ENCODE measurements at regions not wholly inside any gene's neighbourhood (a gene's known extent, or its start where the extent isn't known, plus 50 kb on each side); places are given as distances from the start of the nearest gene placed in this dataset.
"Not testable (repeated sequence)": the region's sequence is repeated elsewhere in the genome, so short reads cannot be mapped to it uniquely, and the experiment has no call there.

- in situ Hi-C loops (cut with HindIII; ENCODE audit: low pct_ligation_motif_present, low pct_unique_long_range_greater_than_20kb, low sequenced_read_pairs): no loop called here
- DNase-seq: no peak
Observed at GRCh38 chr1:20432341-20432740, 53.7 kb downstream of the CAMK2N1 start.

- DNase-seq: no peak
- in situ Hi-C loops (cut with HindIII; ENCODE audit: low pct_ligation_motif_present, low pct_unique_long_range_greater_than_20kb, low sequenced_read_pairs): no loop called here
Observed at GRCh38 chr1:20431176-20431460, 54.9 kb downstream of the CAMK2N1 start.

GRCh38 chr1:20430355-20431175 lies 55.4 kb downstream of the CAMK2N1 start:
- peak; percentile 43 for DNase-seq
- in situ Hi-C loops (cut with HindIII; ENCODE audit: low pct_ligation_motif_present, low pct_unique_long_range_greater_than_20kb, low sequenced_read_pairs): no loop called here

GRCh38 chr1:20429296-20429695 lies 56.7 kb downstream of the CAMK2N1 start:
- DNase-seq: no peak
- in situ Hi-C loops (cut with HindIII; ENCODE audit: low pct_ligation_motif_present, low pct_unique_long_range_greater_than_20kb, low sequenced_read_pairs): no loop called here

- DNase-seq: no peak
- in situ Hi-C loops (cut with HindIII; ENCODE audit: low pct_ligation_motif_present, low pct_unique_long_range_greater_than_20kb, low sequenced_read_pairs): no loop called here
Observed at GRCh38 chr1:20428841-20429240, 57.2 kb downstream of the CAMK2N1 start.

GRCh38 chr1:20426923-20427322 lies 59.1 kb downstream of the CAMK2N1 start:
- peak; percentile 72 for DNase-seq
- in situ Hi-C loops (cut with HindIII; ENCODE audit: low pct_ligation_motif_present, low pct_unique_long_range_greater_than_20kb, low sequenced_read_pairs): no loop called here

- in situ Hi-C loops (cut with HindIII; ENCODE audit: low pct_ligation_motif_present, low pct_unique_long_range_greater_than_20kb, low sequenced_read_pairs): no loop called here
- DNase-seq: no peak
Observed at GRCh38 chr1:20426371-20426770, 59.6 kb downstream of the CAMK2N1 start.

GRCh38 chr1:20425622-20426021 lies 60.4 kb downstream of the CAMK2N1 start:
- in situ Hi-C loops (cut with HindIII; ENCODE audit: low pct_ligation_motif_present, low pct_unique_long_range_greater_than_20kb, low sequenced_read_pairs): no loop called here

GRCh38 chr1:20423169-20423795 lies 62.7 kb downstream of the CAMK2N1 start:
- in situ Hi-C loops (cut with HindIII; ENCODE audit: low pct_ligation_motif_present, low pct_unique_long_range_greater_than_20kb, low sequenced_read_pairs): no loop called here

More at GRCh38 chr1:20425622-20426021, 60.4 kb downstream of the CAMK2N1 start:
- no peak for DNase-seq

GRCh38 chr1:20421441-20421840 lies 64.6 kb downstream of the CAMK2N1 start:
- in situ Hi-C loops (cut with HindIII; ENCODE audit: low pct_ligation_motif_present, low pct_unique_long_range_greater_than_20kb, low sequenced_read_pairs): no loop called here
- no peak for DNase-seq

More at GRCh38 chr1:20423169-20423795, 62.7 kb downstream of the CAMK2N1 start:
- DNase-seq: no peak

GRCh38 chr1:20417581-20417980 lies 68.4 kb downstream of the CAMK2N1 start:
- in situ Hi-C loops (cut with HindIII; ENCODE audit: low pct_ligation_motif_present, low pct_unique_long_range_greater_than_20kb, low sequenced_read_pairs): no loop called here
- DNase-seq: no peak

- no peak for DNase-seq
- in situ Hi-C loops (cut with HindIII; ENCODE audit: low pct_ligation_motif_present, low pct_unique_long_range_greater_than_20kb, low sequenced_read_pairs): no loop called here
Observed at GRCh38 chr1:20416706-20417105, 69.3 kb downstream of the CAMK2N1 start.

GRCh38 chr1:20413776-20414140 lies 72.3 kb downstream of the CAMK2N1 start:
- no peak for DNase-seq
- in situ Hi-C loops (cut with HindIII; ENCODE audit: low pct_ligation_motif_present, low pct_unique_long_range_greater_than_20kb, low sequenced_read_pairs): no loop called here

GRCh38 chr1:20413136-20413775 lies 72.8 kb downstream of the CAMK2N1 start:
- in situ Hi-C loops (cut with HindIII; ENCODE audit: low pct_ligation_motif_present, low pct_unique_long_range_greater_than_20kb, low sequenced_read_pairs): no loop called here
- no peak for DNase-seq

- in situ Hi-C loops (cut with HindIII; ENCODE audit: low pct_ligation_motif_present, low pct_unique_long_range_greater_than_20kb, low sequenced_read_pairs): no loop called here
- peak; percentile 77 for DNase-seq
Observed at GRCh38 chr1:20411196-20411980, 74.6 kb downstream of the CAMK2N1 start.

- in situ Hi-C loops (cut with HindIII; ENCODE audit: low pct_ligation_motif_present, low pct_unique_long_range_greater_than_20kb, low sequenced_read_pairs): no loop called here
- DNase-seq: no peak
Observed at GRCh38 chr1:20410503-20410902, 75.5 kb downstream of the CAMK2N1 start.

- no peak for DNase-seq
- in situ Hi-C loops (cut with HindIII; ENCODE audit: low pct_ligation_motif_present, low pct_unique_long_range_greater_than_20kb, low sequenced_read_pairs): no loop called here
Observed at GRCh38 chr1:20409971-20410370, 76.0 kb downstream of the CAMK2N1 start.

GRCh38 chr1:20409012-20409411 lies 77.0 kb downstream of the CAMK2N1 start:
- in situ Hi-C loops (cut with HindIII; ENCODE audit: low pct_ligation_motif_present, low pct_unique_long_range_greater_than_20kb, low sequenced_read_pairs): no loop called here
- no peak for DNase-seq

GRCh38 chr1:20408133-20408650 lies 77.8 kb downstream of the CAMK2N1 start:
- in situ Hi-C loops (cut with HindIII; ENCODE audit: low pct_ligation_motif_present, low pct_unique_long_range_greater_than_20kb, low sequenced_read_pairs); DNase-seq: not testable (repeated sequence)
